A673 (cell line): ENCODE measurements at regions not wholly inside any gene's neighbourhood (a gene's known extent, or its start where the extent isn't known, plus 50 kb on each side); places are given as distances from the start of the nearest gene placed in this dataset.

ENCODE experiments used
- EZH2 ChIP-seq: fragments of 200-600 bp; sonication (generic); IDR thresholded peaks from 2 replicates; pipeline ENCODE4 v1.6.1; 2017; ENCODE audit warnings: borderline replicate concordance, low read depth, mild to moderate bottlenecking, mixed read lengths, antibody characterized with exemption, low read length; ENCODE audit not compliant: poor library complexity, severe bottlenecking
- TF ChIP-seq, protein P1 (sequence below): fragments of 300-800, 200-600 bp; sonication (generic); conservative IDR thresholded peaks from 2 replicates; pipeline ENCODE4 v1.5.1; 2017; ENCODE audit warnings: low read depth, mild to moderate bottlenecking, antibody characterized with exemption, low read length, moderate library complexity, mixed read lengths

DNA sequence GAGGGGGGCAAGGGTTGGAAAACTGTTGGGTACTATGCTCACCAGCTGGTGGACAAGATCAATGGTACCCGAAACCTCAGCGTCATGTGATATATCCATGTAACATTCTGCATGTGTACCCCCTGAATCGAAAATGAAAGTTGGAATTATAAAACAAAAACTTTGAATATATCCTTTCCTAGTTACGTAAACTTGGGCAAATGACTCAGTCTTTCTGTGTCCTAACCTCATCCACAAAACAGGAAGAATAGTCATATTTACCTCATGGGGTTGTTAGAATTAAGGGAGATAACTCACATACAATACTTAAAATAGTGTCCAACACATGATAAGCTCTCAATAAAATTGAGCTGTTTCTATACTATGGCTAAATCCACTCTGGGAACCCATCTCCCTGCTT is 620.1 kb upstream of the KIRREL3 start:
- TF ChIP-seq, protein P1, sequence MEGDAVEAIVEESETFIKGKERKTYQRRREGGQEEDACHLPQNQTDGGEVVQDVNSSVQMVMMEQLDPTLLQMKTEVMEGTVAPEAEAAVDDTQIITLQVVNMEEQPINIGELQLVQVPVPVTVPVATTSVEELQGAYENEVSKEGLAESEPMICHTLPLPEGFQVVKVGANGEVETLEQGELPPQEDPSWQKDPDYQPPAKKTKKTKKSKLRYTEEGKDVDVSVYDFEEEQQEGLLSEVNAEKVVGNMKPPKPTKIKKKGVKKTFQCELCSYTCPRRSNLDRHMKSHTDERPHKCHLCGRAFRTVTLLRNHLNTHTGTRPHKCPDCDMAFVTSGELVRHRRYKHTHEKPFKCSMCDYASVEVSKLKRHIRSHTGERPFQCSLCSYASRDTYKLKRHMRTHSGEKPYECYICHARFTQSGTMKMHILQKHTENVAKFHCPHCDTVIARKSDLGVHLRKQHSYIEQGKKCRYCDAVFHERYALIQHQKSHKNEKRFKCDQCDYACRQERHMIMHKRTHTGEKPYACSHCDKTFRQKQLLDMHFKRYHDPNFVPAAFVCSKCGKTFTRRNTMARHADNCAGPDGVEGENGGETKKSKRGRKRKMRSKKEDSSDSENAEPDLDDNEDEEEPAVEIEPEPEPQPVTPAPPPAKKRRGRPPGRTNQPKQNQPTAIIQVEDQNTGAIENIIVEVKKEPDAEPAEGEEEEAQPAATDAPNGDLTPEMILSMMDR, result no peak
- TF ChIP-seq EZH2, result no peak
